ENCODE measurements at regions not wholly inside any gene's neighbourhood (a gene's known extent, or its start where the extent isn't known, plus 50 kb on each side); places are given as distances from the start of the nearest gene placed in this dataset.

- TF ChIP-seq CUX1 (IDR thresholded peaks at IDR 0.05; ENCODE audit: insufficient replicate concordance, low read depth, low read length) = no peak
Observed at GRCh38 chr7:46446151-46446550, 525.1 kb upstream of the IGFBP3 start (continued).

GRCh38 chr7:46444256-46444655, 523.2 kb upstream of the IGFBP3 start:
- ChIA-PET CTCF (no interaction called here), SMC1A (ENCODE audit: uncharacterized antibody, unreplicated experiment) (interaction anchor here (0.5 kb wide), 1 partner anchor 510 kb away, joined by 3 read pairs; no protein-coding TSS in a partner anchor), RAD21 (ENCODE audit: unreplicated experiment) (no interaction called here), POLR2A (no interaction called here)
- H3K9me3 ChIP-seq (replicated peaks; ENCODE audit: control insufficient read depth, insufficient read depth, low read length) = no peaks in the 10 kb centered on the region
- H3K36me3 ChIP-seq (ENCODE audit: control insufficient read depth in 2 of 2, insufficient read depth in 2 of 2, low read length in 1 of 2) = no peaks in the 10 kb centered on the region
- intact Hi-C loops (cut with micrococcal nuclease; ENCODE audit: unreplicated experiment) (no loop called here), in situ Hi-C loops (cut with MboI) (no loop called here)
- no peaks in the 10 kb centered on the region for H4K20me1 ChIP-seq (ENCODE audit: control insufficient read depth, insufficient read depth)
- H3K4me1 ChIP-seq (ENCODE audit: control insufficient read depth, insufficient read depth, low read length) = no peaks in the 10 kb centered on the region
- no peak overlapping the region for H2AFZ ChIP-seq (ENCODE audit: control insufficient read depth, low read depth, low read length)
- H3K79me2 ChIP-seq (ENCODE audit: control insufficient read depth, insufficient read depth, low read length) = no peaks in the 10 kb centered on the region
- FAIRE-seq (no peak), ATAC-seq (no peak), DNase-seq (ENCODE audit: low read depth, low spot score) (no peak)
- H3K4me3 ChIP-seq = no peak overlapping the region
- no peaks in the 10 kb centered on the region for H3K27me3 ChIP-seq (replicated peaks in 1 of 2; ENCODE audit: control insufficient read depth in 2 of 2, insufficient read depth in 2 of 2, low read length in 1 of 2)
- H3K27ac ChIP-seq (ENCODE audit: control insufficient read depth, insufficient read depth) = no peak overlapping the region
- no TSS peak for BruUV-seq (replicated peaks)
- no peak overlapping the region for H3K9ac ChIP-seq (ENCODE audit: control insufficient read depth, insufficient read depth, low read length)
- TF ChIP-seq CBX3 (IDR thresholded peaks at IDR 0.05; ENCODE audit: borderline replicate concordance, low read depth) = no peak
- TF ChIP-seq, protein P1, sequence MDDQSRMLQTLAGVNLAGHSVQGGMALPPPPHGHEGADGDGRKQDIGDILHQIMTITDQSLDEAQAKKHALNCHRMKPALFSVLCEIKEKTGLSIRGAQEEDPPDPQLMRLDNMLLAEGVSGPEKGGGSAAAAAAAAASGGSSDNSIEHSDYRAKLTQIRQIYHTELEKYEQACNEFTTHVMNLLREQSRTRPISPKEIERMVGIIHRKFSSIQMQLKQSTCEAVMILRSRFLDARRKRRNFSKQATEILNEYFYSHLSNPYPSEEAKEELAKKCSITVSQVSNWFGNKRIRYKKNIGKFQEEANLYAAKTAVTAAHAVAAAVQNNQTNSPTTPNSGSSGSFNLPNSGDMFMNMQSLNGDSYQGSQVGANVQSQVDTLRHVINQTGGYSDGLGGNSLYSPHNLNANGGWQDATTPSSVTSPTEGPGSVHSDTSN (IDR thresholded peaks at IDR 0.05; ENCODE audit: insufficient replicate concordance, low read depth, low read length) = no peak
- TF ChIP-seq, protein P2, sequence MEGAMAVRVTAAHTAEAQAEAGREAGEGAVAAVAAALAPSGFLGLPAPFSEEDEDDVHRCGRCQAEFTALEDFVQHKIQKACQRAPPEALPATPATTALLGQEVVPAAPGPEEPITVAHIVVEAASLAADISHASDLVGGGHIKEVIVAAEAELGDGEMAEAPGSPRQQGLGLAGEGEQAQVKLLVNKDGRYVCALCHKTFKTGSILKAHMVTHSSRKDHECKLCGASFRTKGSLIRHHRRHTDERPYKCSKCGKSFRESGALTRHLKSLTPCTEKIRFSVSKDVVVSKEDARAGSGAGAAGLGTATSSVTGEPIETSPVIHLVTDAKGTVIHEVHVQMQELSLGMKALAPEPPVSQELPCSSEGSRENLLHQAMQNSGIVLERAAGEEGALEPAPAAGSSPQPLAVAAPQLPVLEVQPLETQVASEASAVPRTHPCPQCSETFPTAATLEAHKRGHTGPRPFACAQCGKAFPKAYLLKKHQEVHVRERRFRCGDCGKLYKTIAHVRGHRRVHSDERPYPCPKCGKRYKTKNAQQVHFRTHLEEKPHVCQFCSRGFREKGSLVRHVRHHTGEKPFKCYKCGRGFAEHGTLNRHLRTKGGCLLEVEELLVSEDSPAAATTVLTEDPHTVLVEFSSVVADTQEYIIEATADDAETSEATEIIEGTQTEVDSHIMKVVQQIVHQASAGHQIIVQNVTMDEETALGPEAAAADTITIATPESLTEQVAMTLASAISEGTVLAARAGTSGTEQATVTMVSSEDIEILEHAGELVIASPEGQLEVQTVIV (IDR thresholded peaks at IDR 0.05; ENCODE audit: borderline replicate concordance, partially characterized antibody) = no peak
- no peak for TF ChIP-seq ZBED1 (IDR thresholded peaks at IDR 0.05; ENCODE audit: borderline replicate concordance)
- no peak for TF ChIP-seq JUND (IDR thresholded peaks at IDR 0.05; ENCODE audit: low read depth, low read length)
- TF ChIP-seq, protein P3, sequence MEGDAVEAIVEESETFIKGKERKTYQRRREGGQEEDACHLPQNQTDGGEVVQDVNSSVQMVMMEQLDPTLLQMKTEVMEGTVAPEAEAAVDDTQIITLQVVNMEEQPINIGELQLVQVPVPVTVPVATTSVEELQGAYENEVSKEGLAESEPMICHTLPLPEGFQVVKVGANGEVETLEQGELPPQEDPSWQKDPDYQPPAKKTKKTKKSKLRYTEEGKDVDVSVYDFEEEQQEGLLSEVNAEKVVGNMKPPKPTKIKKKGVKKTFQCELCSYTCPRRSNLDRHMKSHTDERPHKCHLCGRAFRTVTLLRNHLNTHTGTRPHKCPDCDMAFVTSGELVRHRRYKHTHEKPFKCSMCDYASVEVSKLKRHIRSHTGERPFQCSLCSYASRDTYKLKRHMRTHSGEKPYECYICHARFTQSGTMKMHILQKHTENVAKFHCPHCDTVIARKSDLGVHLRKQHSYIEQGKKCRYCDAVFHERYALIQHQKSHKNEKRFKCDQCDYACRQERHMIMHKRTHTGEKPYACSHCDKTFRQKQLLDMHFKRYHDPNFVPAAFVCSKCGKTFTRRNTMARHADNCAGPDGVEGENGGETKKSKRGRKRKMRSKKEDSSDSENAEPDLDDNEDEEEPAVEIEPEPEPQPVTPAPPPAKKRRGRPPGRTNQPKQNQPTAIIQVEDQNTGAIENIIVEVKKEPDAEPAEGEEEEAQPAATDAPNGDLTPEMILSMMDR (IDR thresholded peaks at IDR 0.05 in 2 of 3, conservative IDR thresholded peaks at IDR 0.05 in 1 of 3; ENCODE audit: control insufficient read depth in 2 of 3, extremely low read depth in 1 of 3, insufficient read depth in 1 of 3, low read depth in 3 of 3, low read length in 3 of 3) = no peak
- TF ChIP-seq NBN (IDR thresholded peaks at IDR 0.05) = no peak
- H3K4me2 ChIP-seq (ENCODE audit: control insufficient read depth, insufficient read depth) = no peak overlapping the region
- 2% methylated on average over 3 of the region's 3 CpGs for WGBS (ENCODE audit: insufficient coverage, insufficient replicate concordance, low lambda C conversion rate, missing lambda C conversion rate)
